HG02852 (cell line): ENCODE measurements at regions not wholly inside any gene's neighbourhood (a gene's known extent, or its start where the extent isn't known, plus 50 kb on each side); places are given as distances from the start of the nearest gene placed in this dataset.

Experiments
- ATAC-seq: cut with Tn5 transposase; IDR thresholded peaks from one replicate; pipeline ENCODE4 v1.9.1; 2021; ENCODE audit warnings: mild to moderate bottlenecking, moderate library complexity; ENCODE audit not compliant: unreplicated experiment

- no peak for ATAC-seq
Observed at GRCh38 chr15:31953478-31953877, 76.8 kb upstream of the CHRNA7 start.

- ATAC-seq, result no peak
Observed at GRCh38 chr15:31954374-31955172, 75.7 kb upstream of the CHRNA7 start.

GRCh38 chr15:31955734-31956133, 74.6 kb upstream of the CHRNA7 start:
- ATAC-seq, result no peak

- ATAC-seq, result no peak
Observed at GRCh38 chr15:31957581-31957980, 72.7 kb upstream of the CHRNA7 start.

DNA sequence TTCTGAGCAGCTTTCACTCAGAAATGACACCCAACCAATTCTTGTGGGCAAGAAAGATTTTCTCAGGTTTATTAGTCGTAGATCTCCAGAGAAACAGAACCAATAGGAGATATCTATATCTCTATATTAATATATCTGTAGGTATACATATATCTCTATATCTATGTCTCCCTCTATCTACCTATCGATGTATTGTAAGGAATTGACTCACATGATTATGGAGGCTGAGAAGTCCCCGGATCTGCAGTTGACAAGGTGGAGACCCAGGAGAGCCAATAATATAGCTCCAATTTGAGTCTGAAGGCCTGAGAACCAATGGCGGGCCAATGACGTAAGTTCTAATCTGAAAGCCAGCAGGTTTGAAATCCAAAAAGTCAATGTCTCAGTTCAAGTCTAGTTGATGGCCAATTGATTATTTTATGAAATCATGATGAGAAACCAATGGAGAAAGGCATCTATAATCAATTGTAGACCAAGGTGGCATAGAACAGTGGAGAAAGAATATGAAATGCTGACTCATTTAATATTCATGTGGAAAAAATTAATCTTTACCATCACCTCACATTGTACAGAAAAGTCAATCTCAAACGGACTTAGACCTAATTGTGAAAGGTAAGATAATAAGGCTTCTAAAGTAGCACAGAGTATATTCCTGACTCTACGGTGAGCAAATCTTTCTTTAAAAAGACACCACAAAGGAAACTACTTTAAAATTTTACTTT, 65.6 kb upstream of the CHRNA7 start:
- ATAC-seq, result no peak

GRCh38 chr15:31970007-31970406, 60.3 kb upstream of the CHRNA7 start:
- ATAC-seq, result no peak

- no peak for ATAC-seq
Observed at GRCh38 chr15:31973197-31973596, 57.1 kb upstream of the CHRNA7 start.

GRCh38 chr15:31974154-31974794, 56.0 kb upstream of the CHRNA7 start:
- no peak for ATAC-seq

- no peak for ATAC-seq
Observed at GRCh38 chr15:31974855-31975829, 55.2 kb upstream of the CHRNA7 start.

DNA sequence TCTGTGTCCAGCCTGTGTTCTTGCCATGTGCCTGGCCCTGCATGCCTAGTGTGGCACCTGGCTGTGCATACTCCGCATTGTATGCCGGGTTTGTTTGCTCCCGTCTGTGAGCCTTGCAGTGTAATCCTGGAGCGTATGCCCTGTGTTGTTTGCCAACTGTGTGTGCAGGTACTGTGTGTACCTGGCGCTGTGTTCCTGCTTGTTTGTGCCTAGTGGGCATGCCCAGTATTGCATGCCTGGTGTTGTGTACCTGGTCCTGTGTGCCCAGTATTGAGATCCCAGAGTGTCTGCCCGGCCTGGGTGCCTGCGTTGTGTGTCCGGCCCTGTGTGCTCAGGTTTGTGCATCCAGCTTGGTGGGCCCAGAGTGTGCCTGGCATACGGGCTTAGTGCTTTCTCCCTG, 54.5 kb upstream of the CHRNA7 start:
- ATAC-seq, result no peak

DNA sequence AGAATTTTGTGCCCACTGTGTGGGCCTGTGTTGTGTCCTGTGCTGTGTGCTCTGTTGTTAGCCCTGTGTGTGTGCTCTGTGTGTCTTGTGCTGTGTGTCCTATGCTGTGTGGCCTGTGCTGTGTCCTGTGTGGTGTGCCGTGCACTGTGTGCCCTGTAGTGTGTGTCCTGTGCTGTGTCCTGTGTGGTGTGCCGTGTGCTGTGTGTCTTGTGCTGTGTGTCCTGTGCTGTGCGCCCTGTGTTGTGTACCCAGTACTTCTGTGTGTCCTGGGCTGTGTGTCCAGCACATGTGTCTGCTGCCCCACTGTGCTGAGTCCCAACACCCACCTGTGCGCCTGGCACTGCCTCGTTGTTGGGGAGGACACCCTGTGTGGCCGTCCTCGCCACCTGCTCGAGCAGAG, 53.2 kb upstream of the CHRNA7 start:
- no peak for ATAC-seq

- no peak for ATAC-seq
Observed at GRCh38 chr15:31977812-31978661, 52.3 kb upstream of the CHRNA7 start.
